Spinal cord (tissue), 9 donors: ENCODE measurements at regions not wholly inside any gene's neighbourhood (a gene's known extent, or its start where the extent isn't known, plus 50 kb on each side); places are given as distances from the start of the nearest gene placed in this dataset.
A peak's percentile ranks its signal among the peaks of the same experiment; 100 is the strongest.

Experiments
- DNase-seq, 6 donors: peaks; one replicate each; pipeline versions ENCODE4 v3.0.0 to v3.0.0-alpha.2; 2013 to 2015; ENCODE audit warnings: low spot score in 6 of 6, low read depth in 4 of 6
- H3K27ac ChIP-seq: one replicate; pipeline ENCODE4 v1.5.1; 2013; ENCODE audit warnings: low read depth, low read length, control low read depth
- H3K27me3 ChIP-seq: one replicate; pipeline ENCODE4 v1.6.1; 2013; ENCODE audit warnings: low read length; ENCODE audit not compliant: control insufficient read depth, insufficient read depth
- H3K36me3 ChIP-seq: one replicate; pipeline ENCODE4 v1.6.1; 2013; ENCODE audit warnings: low read length; ENCODE audit not compliant: control insufficient read depth, insufficient read depth
- H3K4me1 ChIP-seq: one replicate; pipeline ENCODE4 v1.6.1; 2013; ENCODE audit warnings: low read length; ENCODE audit not compliant: control insufficient read depth, insufficient read depth
- H3K4me3 ChIP-seq: one replicate; pipeline ENCODE4 v1.5.1; 2013; ENCODE audit warnings: low read depth, low read length, control low read depth
- H3K9me3 ChIP-seq: one replicate; pipeline ENCODE4 v1.6.1; 2013; ENCODE audit warnings: low read length; ENCODE audit not compliant: control insufficient read depth, insufficient read depth
- WGBS: methylation state at CpG from one replicate; pipeline ENCODE4 v1.1.5; 2013; ENCODE audit warnings: missing lambda C conversion rate; ENCODE audit not compliant: insufficient coverage; 5-methylcytosine and 5-hydroxymethylcytosine counted together
- donor health status: healthy.

DNA sequence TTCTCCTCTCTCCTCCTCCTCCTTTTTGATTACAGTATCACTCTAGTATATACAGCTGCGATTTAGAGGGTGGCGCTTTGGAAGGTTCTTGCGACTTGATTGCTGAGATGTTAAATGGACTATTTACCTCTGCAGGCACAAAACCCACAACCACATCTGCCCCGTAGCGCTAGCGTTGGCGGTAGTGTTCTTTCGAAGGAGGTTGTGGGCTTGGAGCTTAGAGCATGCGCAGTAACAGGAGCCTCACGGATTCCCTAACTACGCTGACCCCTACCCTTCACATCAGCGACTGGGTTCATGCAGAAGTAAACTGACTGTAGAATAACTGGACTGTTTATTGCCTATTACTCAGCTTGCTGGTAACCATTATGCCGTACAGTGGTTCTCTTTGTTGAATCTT is 58.0 kb downstream of the CGGBP1 start:
- peak overlapping the region; percentile 36 for H3K4me3 ChIP-seq
- no CpG with 5 or more reads among the region's 13 CpGs for WGBS
- DNase-seq, result peak in 2 of 6 donors; percentile 41 to 71

DNA sequence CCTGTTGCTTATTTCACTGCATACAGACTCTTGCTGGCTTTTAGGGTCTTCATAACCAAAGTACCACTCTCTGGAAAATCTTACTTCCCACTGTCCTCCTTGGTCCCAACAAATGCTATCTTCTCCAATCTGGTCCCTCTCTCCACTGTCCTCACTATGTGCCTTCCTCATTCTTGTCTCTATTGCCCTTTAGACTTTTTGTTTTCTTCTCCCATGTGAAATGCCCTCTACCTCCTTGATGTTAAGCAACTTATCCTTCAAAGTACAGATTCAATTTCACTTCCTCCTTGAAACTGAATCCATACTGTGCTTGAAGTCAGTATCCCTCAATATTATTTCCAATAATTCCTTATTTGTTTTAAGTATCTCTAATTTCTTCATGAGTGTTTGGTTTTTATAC is 60.8 kb downstream of the CGGBP1 start:
- DNase-seq, result no peak
- H3K9me3 ChIP-seq, result no peaks in the 10 kb centered on the region
- H3K27ac ChIP-seq, result no peak overlapping the region
- no peak overlapping the region for H3K4me3 ChIP-seq
- H3K27me3 ChIP-seq, result no peaks in the 10 kb centered on the region
- no peaks in the 10 kb centered on the region for H3K4me1 ChIP-seq
- H3K36me3 ChIP-seq, result no peaks in the 10 kb centered on the region

More for the DNA sequence above, 58.0 kb downstream of the CGGBP1 start:
- Histone ChIP-seq H3K27ac (no peak overlapping the region), H3K9me3 (no peaks in the 10 kb centered on the region), H3K36me3 (no peaks in the 10 kb centered on the region), H3K27me3 (no peaks in the 10 kb centered on the region), H3K4me1 (no peaks in the 10 kb centered on the region)

DNA sequence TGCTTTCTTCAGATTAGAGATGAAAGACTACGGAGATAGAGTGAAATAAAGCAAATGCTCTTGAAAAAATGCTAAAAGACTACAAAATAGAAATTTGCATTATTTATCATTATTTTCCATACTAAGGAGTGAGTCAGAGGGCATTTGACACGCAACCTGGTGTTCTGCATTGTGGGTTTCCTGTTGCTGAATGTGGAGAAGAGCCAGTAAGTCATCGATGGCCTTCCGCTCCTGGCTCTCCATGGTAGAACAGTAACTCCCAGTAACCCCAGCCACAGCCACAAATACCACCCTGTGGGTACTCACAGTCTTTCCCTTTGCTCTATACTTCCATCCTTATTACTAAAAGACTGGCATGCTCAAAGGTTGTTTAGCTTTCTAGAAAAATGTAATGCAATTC is 61.5 kb downstream of the CGGBP1 start:
- no CpG with 5 or more reads among the region's 4 CpGs for WGBS
- Histone ChIP-seq H3K4me1 (no peaks in the 10 kb centered on the region), H3K36me3 (no peaks in the 10 kb centered on the region), H3K9me3 (no peaks in the 10 kb centered on the region), H3K4me3 (no peak overlapping the region), H3K27ac (no peak overlapping the region), H3K27me3 (no peaks in the 10 kb centered on the region)
- DNase-seq, result no peak

DNA sequence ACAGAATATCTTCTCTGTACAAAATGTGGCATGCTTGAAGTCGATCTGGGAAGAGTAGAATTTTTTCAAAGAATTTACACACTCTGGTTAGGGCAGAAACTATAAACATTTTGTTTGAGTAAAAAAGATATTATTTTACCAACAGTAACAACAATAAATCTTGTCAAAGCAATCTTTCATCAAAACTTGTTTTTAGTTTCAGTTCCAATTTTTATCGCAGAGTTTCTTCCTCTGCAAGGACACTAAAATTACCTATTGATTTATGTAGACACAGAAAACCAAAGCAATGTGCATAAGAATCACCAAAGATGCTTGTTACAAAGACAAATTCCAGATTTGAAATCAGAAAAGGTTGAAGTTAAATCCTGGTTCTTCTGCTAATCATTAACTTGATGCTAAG is 61.9 kb downstream of the CGGBP1 start:
- H3K27ac ChIP-seq, result no peak overlapping the region
- H3K4me1 ChIP-seq, result no peaks in the 10 kb centered on the region
- no peak for DNase-seq
- no peaks in the 10 kb centered on the region for H3K36me3 ChIP-seq
- no peaks in the 10 kb centered on the region for H3K27me3 ChIP-seq
- H3K4me3 ChIP-seq, result no peak overlapping the region
- no peaks in the 10 kb centered on the region for H3K9me3 ChIP-seq
- 80% methylated on average over 1 of the region's 2 CpGs for WGBS

DNA sequence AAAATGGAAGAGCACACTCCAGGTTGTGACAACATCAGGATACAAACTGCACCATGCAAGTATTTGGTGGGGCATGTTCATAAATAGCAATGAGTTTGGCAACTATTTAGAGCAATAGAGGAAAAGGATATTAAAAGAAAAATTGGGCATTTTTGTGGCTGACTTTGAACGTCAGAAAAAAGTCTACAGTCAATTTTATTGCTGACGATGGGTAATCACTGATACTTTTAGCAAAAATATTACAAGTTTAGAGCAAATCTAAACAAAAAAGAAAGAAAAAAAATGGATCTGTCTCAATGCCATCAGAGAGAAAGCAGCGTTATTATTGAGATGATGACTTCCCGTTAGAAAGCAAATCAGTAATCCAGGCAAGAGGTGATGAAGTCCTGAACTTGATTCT is 65.2 kb downstream of the CGGBP1 start:
- H3K4me1 ChIP-seq, result no peaks in the 10 kb centered on the region
- H3K9me3 ChIP-seq, result no peaks in the 10 kb centered on the region
- no peaks in the 10 kb centered on the region for H3K36me3 ChIP-seq
- no peaks in the 10 kb centered on the region for H3K27me3 ChIP-seq
- 100% methylated on average over 2 of the region's 4 CpGs for WGBS
- H3K27ac ChIP-seq, result no peak overlapping the region
- no peak for DNase-seq
- H3K4me3 ChIP-seq, result no peak overlapping the region

DNA sequence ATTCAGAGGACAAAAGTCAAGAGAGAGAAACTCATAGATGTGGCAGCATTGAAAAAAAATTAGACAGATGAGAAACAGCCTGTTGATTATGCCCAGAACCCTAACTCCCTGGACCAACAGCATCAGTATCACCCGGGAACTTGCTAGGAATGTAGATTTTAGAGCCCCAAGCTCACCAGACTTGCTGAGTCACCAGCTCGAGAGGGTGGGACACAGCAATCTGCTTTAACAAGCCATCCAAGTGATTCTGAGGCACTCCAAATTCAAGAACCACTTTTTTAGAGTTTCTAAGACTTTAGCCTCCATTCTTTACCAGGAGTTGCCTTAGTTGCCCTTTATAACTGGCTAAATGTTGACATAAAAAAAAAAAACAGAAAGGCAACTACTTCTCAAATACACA is 70.9 kb downstream of the CGGBP1 start:
- WGBS, result 42% methylated on average over 2 of the region's 2 CpGs
- no peak overlapping the region for H3K27ac ChIP-seq
- H3K9me3 ChIP-seq, result no peaks in the 10 kb centered on the region
- H3K36me3 ChIP-seq, result no peaks in the 10 kb centered on the region
- H3K27me3 ChIP-seq, result no peaks in the 10 kb centered on the region
- no peak overlapping the region for H3K4me3 ChIP-seq
- no peak for DNase-seq
- no peaks in the 10 kb centered on the region for H3K4me1 ChIP-seq

DNA sequence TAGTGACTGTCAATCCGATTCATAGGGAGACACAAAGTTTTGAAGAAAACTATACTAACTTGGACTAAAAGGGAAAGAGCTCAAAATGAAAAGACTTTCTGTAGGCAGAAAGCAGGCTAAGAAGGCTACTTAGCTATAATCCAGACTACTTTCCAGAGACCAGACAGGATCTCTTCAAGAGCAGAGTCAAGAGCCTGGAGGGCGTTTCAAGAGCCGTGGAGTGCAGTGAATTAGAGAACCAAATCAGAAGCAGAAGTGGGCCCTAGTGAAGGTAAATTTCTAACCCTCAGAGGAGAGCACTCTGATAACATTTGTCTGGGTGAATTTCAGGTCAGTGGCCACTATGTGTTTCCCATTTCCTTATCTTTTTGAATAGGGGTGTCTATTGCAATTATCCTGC is 76.4 kb downstream of the CGGBP1 start:
- H3K36me3 ChIP-seq, result no peaks in the 10 kb centered on the region
- DNase-seq, result no peak
- H3K4me3 ChIP-seq, result no peak overlapping the region
- H3K4me1 ChIP-seq, result no peaks in the 10 kb centered on the region
- H3K27me3 ChIP-seq, result no peaks in the 10 kb centered on the region
- H3K9me3 ChIP-seq, result no peaks in the 10 kb centered on the region
- no peak overlapping the region for H3K27ac ChIP-seq
- 93% methylated on average over 3 of the region's 3 CpGs for WGBS

DNA sequence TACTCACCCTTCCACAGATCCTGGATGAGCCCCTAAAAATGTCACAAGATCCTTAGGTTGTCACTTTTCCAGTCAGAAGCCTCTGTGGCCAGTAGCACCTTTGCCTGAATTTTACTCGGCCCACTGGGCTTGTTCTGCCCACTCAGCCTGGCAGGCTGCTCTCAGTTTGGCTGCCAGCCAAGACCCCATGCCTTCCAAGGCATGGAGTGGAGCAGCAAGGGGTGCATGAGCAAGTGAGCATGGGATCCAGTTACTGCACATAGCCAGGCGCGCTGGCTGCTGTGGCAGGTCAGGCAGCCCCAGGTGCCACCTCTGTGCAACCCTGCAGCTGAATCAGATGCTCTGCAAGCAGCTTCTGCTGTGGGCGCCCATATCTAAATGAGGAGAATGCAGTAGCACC is 79.3 kb downstream of the CGGBP1 start:
- H3K27me3 ChIP-seq, result no peaks in the 10 kb centered on the region
- H3K36me3 ChIP-seq, result no peaks in the 10 kb centered on the region
- WGBS, result 79% methylated on average over 4 of the region's 4 CpGs
- DNase-seq, result no peak
- no peak overlapping the region for H3K4me3 ChIP-seq
- H3K9me3 ChIP-seq, result no peaks in the 10 kb centered on the region
- no peak overlapping the region for H3K27ac ChIP-seq
- no peaks in the 10 kb centered on the region for H3K4me1 ChIP-seq

DNA sequence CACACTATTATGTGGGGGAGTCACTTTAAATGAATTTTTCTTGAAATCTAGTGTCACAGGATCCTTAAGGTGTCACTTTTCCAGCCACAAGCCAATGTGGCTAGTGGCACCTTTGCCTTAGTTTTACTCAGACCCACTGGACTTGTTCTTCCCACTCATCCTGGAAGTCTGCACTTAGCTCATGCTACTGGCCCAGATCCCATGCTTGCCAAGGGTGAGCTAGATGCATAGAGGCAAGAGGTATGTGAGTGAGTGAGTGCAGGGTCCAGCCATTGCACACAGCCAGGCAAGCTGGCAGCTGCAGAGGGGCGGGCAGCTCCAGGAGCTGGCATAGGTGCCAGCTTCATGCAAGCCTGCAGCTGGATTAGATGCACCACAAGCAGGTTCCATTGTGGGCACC is 81.0 kb downstream of the CGGBP1 start:
- DNase-seq, result no peak
- no peaks in the 10 kb centered on the region for H3K9me3 ChIP-seq
- H3K27me3 ChIP-seq, result no peaks in the 10 kb centered on the region
- no peak overlapping the region for H3K27ac ChIP-seq
- no peaks in the 10 kb centered on the region for H3K36me3 ChIP-seq
- 92% methylated on average over 1 of the region's 1 CpG for WGBS
- H3K4me3 ChIP-seq, result no peak overlapping the region
- no peaks in the 10 kb centered on the region for H3K4me1 ChIP-seq

DNA sequence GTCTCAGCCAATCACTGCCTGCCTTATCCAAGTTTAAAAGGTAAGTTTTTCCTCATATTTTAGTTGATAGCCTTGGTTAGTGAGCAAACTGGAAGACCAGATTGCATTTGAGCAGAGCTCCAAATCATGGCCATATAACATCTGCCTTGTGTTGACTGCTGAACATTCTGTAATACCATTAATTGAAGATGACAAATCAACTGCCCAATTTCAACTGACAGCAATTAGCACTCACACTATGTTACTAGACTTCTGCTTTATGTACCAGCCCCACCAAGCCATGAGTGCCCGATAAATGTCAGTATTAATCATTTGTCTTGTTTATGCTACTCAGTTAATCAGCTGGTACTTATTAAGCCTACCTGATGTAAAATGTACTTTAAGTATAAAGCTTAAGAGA is 83.1 kb downstream of the CGGBP1 start:
- Histone ChIP-seq H3K27ac (no peak overlapping the region), H3K4me1 (no peaks in the 10 kb centered on the region), H3K27me3 (no peaks in the 10 kb centered on the region), H3K4me3 (no peak overlapping the region), H3K36me3 (no peaks in the 10 kb centered on the region), H3K9me3 (no peaks in the 10 kb centered on the region)
- WGBS, result no CpG with 5 or more reads among the region's 1 CpG
- DNase-seq, result peak in 1 of 6 donors; percentile 60
